ENCODE measurements at regions not wholly inside any gene's neighbourhood (a gene's known extent, or its start where the extent isn't known, plus 50 kb on each side); places are given as distances from the start of the nearest gene placed in this dataset.

DNA sequence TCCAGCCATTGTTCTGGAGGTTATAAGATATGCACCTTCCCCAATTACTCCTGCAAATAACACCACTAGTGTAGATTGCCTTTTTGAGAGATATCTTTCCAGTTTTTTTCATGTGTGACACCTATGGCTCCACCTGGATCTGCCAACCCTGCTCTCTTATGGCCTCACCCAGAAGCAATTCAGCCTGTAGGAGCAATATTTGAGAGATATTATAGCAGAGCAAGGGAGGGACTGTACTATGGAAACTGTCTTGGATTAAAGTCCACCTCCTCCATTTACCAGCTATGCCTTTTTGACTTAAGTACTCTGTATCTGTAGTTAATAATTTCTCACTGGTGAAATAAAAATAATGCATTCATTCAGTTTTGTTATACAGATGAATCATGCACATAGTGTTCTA, 803.5 kb downstream of the NLGN4X start:
- TF ChIP-seq CTCF (IDR thresholded peaks at IDR 0.05; ENCODE audit: insufficient read depth, low read depth, low read length) (no peak), EZH2 (IDR thresholded peaks at IDR 0.05; ENCODE audit: insufficient read depth, low read length) (no peak)

Measured in astrocyte (in vitro differentiated cells and primary cell).